Brain microvascular endothelial cell (primary cell): ENCODE measurements at regions not wholly inside any gene's neighbourhood (a gene's known extent, or its start where the extent isn't known, plus 50 kb on each side); places are given as distances from the start of the nearest gene placed in this dataset.

ENCODE experiments used
- DNase-seq: peaks from one replicate; pipeline ENCODE4 v3.0.0-alpha.2; 2020
- H3K27ac ChIP-seq: fragments of 250-450 bp; sonication (Bioruptor Pico); 2 replicates; pipeline ENCODE4 v1.5.1; 2020; ENCODE audit warnings: mild to moderate bottlenecking, moderate library complexity
- H3K27me3 ChIP-seq: fragments of 250-450 bp; sonication (Bioruptor Pico); replicated peaks from 2 replicates; pipeline ENCODE4 v1.5.1; 2020; ENCODE audit warnings: mild to moderate bottlenecking
- H3K36me3 ChIP-seq: fragments of 250-450 bp; sonication (Bioruptor Pico); replicated peaks from 2 replicates; pipeline ENCODE4 v1.5.1; 2020; ENCODE audit warnings: mild to moderate bottlenecking
- H3K4me3 ChIP-seq: 2 replicates; pipeline ENCODE4 v1.5.1; 2011; ENCODE audit warnings: low read depth, mild to moderate bottlenecking, control low read depth, low read length, moderate library complexity
- in situ Hi-C: cut with HindIII; loops from 2 replicates; pipeline ENCODE4 v1.10.0; 2017; ENCODE audit warnings: low sequenced_read_pairs, low pct_ligation_motif_present
- TF ChIP-seq, protein P1 (sequence below): IDR thresholded peaks from 2 replicates; pipeline ENCODE4 v1.5.1; 2011; ENCODE audit warnings: low read depth, mild to moderate bottlenecking, moderate library complexity, low read length, control low read depth, inconsistent platforms; ENCODE audit errors: missing control alignments

GRCh38 chr13:60627071-60627686 lies 230.2 kb downstream of the TDRD3 start:
- Histone ChIP-seq H3K4me3 (no peak overlapping the region), H3K36me3 (no peaks in the 10 kb centered on the region), H3K27ac (no peak overlapping the region), H3K27me3 (no peaks in the 10 kb centered on the region)
- in situ Hi-C loops = no loop called here
- TF ChIP-seq, protein P1, sequence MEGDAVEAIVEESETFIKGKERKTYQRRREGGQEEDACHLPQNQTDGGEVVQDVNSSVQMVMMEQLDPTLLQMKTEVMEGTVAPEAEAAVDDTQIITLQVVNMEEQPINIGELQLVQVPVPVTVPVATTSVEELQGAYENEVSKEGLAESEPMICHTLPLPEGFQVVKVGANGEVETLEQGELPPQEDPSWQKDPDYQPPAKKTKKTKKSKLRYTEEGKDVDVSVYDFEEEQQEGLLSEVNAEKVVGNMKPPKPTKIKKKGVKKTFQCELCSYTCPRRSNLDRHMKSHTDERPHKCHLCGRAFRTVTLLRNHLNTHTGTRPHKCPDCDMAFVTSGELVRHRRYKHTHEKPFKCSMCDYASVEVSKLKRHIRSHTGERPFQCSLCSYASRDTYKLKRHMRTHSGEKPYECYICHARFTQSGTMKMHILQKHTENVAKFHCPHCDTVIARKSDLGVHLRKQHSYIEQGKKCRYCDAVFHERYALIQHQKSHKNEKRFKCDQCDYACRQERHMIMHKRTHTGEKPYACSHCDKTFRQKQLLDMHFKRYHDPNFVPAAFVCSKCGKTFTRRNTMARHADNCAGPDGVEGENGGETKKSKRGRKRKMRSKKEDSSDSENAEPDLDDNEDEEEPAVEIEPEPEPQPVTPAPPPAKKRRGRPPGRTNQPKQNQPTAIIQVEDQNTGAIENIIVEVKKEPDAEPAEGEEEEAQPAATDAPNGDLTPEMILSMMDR = peak; percentile 83
- peak; percentile 15 for DNase-seq
